IPS-18a (cell line): ENCODE measurements at regions not wholly inside any gene's neighbourhood (a gene's known extent, or its start where the extent isn't known, plus 50 kb on each side); places are given as distances from the start of the nearest gene placed in this dataset.

Source experiments
- H3K27ac ChIP-seq: one replicate; pipeline ENCODE4 v1.5.1; 2013; ENCODE audit warnings: low read length
- H3K27me3 ChIP-seq: one replicate; pipeline ENCODE4 v1.6.1; 2013; ENCODE audit warnings: mild to moderate bottlenecking, low read length; ENCODE audit not compliant: control insufficient read depth, insufficient read depth
- H3K36me3 ChIP-seq: one replicate; pipeline ENCODE4 v1.6.1; 2013; ENCODE audit warnings: low read depth, low read length; ENCODE audit not compliant: control insufficient read depth
- H3K4me1 ChIP-seq: one replicate; pipeline ENCODE4 v1.6.1; 2013; ENCODE audit warnings: low read depth, low read length; ENCODE audit not compliant: control insufficient read depth
- H3K4me3 ChIP-seq: one replicate; pipeline ENCODE4 v1.5.1; 2013; ENCODE audit warnings: low read length
- H3K9ac ChIP-seq: one replicate; pipeline ENCODE4 v1.6.1; 2013; ENCODE audit warnings: mild to moderate bottlenecking, low read length, moderate library complexity
- H3K9me3 ChIP-seq: one replicate; pipeline ENCODE4 v1.6.1; 2013; ENCODE audit warnings: low read depth, low read length; ENCODE audit not compliant: control insufficient read depth

DNA sequence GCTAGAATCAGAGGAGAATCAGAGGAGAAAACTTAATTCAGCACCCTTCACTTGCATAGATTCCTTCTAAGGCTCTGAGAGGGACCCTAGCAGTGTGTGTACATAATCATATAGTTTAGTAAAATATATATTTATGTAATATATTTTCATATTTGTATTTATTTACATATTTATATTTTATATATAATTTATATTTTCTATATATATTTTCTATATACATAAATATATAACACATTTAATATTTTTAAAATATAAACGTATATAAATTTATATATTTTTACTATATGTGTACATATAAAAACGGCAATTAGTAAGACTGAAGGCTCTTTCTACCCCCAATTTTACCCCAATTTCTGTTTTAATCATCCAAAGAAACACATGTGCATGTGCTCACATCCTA, 80.3 kb downstream of the NXPE2 start:
- Histone ChIP-seq H3K27ac (no peak overlapping the region), H3K27me3 (no peaks in the 10 kb centered on the region), H3K4me3 (no peak overlapping the region), H3K4me1 (no peaks in the 10 kb centered on the region), H3K9me3 (no peaks in the 10 kb centered on the region), H3K36me3 (no peaks in the 10 kb centered on the region), H3K9ac (no peak overlapping the region)

DNA sequence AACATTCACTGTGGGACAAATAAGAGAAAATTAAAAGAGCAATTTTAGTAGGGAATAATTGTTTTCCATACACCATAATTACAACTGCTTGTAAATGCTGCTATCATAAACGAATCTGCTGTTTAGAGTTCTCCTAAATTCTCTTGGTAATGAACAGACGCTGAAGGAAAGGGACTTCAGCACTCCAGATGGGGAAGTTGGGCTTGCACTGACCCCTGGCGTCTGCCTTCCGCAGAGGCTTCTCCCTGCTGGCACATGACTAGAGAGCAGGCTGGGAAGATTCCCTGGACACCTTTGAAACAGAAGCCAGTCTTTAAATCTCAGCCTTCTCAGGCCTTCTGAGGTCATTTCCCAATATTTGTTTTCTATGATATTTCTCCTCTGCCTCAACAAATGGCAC, 84.1 kb downstream of the NXPE2 start:
- Histone ChIP-seq H3K9ac (no peak overlapping the region), H3K27me3 (no peaks in the 10 kb centered on the region), H3K36me3 (no peaks in the 10 kb centered on the region), H3K27ac (no peak overlapping the region), H3K4me3 (no peak overlapping the region), H3K9me3 (no peaks in the 10 kb centered on the region), H3K4me1 (no peaks in the 10 kb centered on the region)

- Histone ChIP-seq H3K9me3 (no peaks in the 10 kb centered on the region), H3K4me1 (no peaks in the 10 kb centered on the region), H3K36me3 (no peaks in the 10 kb centered on the region), H3K4me3 (no peak overlapping the region), H3K27ac (no peak overlapping the region), H3K27me3 (no peaks in the 10 kb centered on the region), H3K9ac (no peak overlapping the region)
These were observed 86.2 kb downstream of the NXPE2 start for GRCh38 chr11:114764563-114764962.

- Histone ChIP-seq H3K4me1 (peaks cover 13% of the 10 kb centered on the region), H3K36me3 (no peaks in the 10 kb centered on the region), H3K9ac (no peak overlapping the region), H3K9me3 (no peaks in the 10 kb centered on the region), H3K4me3 (no peak overlapping the region), H3K27ac (no peak overlapping the region), H3K27me3 (peaks cover 22% of the 10 kb centered on the region)
These were observed 92.8 kb downstream of the NXPE2 start for GRCh38 chr11:114771172-114771571.

GRCh38 chr11:114773541-114774338, 95.4 kb downstream of the NXPE2 start:
- Histone ChIP-seq H3K36me3 (no peaks in the 10 kb centered on the region), H3K27ac (no peak overlapping the region), H3K27me3 (peaks cover 22% of the 10 kb centered on the region), H3K9ac (no peak overlapping the region), H3K9me3 (no peaks in the 10 kb centered on the region), H3K4me3 (peak overlapping the region; percentile 7), H3K4me1 (peaks cover 13% of the 10 kb centered on the region)

GRCh38 chr11:114774599-114775361, 96.5 kb downstream of the NXPE2 start:
- Histone ChIP-seq H3K27ac (no peak overlapping the region), H3K9ac (no peak overlapping the region), H3K9me3 (no peaks in the 10 kb centered on the region), H3K4me1 (peaks cover 13% of the 10 kb centered on the region), H3K36me3 (no peaks in the 10 kb centered on the region), H3K4me3 (no peak overlapping the region), H3K27me3 (peaks cover 22% of the 10 kb centered on the region)

- Histone ChIP-seq H3K9ac (no peak overlapping the region), H3K4me1 (peaks cover 13% of the 10 kb centered on the region), H3K36me3 (no peaks in the 10 kb centered on the region), H3K27me3 (peaks cover 22% of the 10 kb centered on the region), H3K9me3 (no peaks in the 10 kb centered on the region), H3K27ac (no peak overlapping the region), H3K4me3 (no peak overlapping the region)
These were observed 97.7 kb downstream of the NXPE2 start for GRCh38 chr11:114775875-114776621.

GRCh38 chr11:114776956-114777355, 98.6 kb downstream of the NXPE2 start:
- Histone ChIP-seq H3K4me3 (no peak overlapping the region), H3K4me1 (peaks cover 13% of the 10 kb centered on the region), H3K36me3 (no peaks in the 10 kb centered on the region), H3K27me3 (peaks cover 22% of the 10 kb centered on the region), H3K9ac (no peak overlapping the region), H3K27ac (no peak overlapping the region), H3K9me3 (no peaks in the 10 kb centered on the region)

GRCh38 chr11:114779189-114779588, 100.9 kb downstream of the NXPE2 start:
- H3K9me3 ChIP-seq, result no peaks in the 10 kb centered on the region
- no peaks in the 10 kb centered on the region for H3K36me3 ChIP-seq
- peaks cover 3% of the 10 kb centered on the region for H3K4me1 ChIP-seq
- no peak overlapping the region for H3K4me3 ChIP-seq
- no peak overlapping the region for H3K9ac ChIP-seq
- H3K27me3 ChIP-seq, result peaks cover 8% of the 10 kb centered on the region
- H3K27ac ChIP-seq, result no peak overlapping the region

DNA sequence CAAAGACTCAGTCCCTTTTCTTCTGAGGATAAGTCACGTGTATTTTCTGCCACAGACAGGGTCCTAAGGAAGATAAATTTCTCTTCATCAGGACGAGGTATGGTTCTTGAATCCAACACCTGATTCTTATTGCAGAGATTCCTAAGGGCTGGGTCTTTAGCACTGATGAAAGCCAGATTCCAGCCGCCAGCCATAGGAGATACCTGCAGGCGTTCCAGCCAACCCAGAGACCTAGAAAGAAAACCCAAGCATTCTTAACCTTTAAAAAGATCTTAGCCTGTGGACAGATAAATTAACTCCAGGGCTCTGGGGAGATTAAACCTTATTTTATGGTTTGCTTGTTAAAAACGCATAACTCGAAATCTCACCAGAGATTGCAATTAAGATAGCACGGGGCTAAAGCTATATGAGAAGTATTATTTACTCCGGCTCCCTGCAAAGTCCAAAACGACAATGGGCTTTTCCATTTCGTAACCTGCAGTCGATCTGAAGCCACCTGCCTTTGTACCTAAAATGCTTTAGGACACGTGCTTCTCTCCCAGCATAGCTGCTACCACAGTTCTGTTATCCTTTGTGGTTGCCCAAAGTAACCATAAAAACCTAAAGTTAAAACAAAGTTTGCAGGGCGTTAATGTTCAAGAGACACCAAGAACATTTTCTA, 104.5 kb downstream of the NXPE2 start:
- Histone ChIP-seq H3K4me3 (no peak overlapping the region), H3K27ac (no peak overlapping the region), H3K4me1 (no peaks in the 10 kb centered on the region), H3K36me3 (no peaks in the 10 kb centered on the region), H3K9me3 (no peaks in the 10 kb centered on the region), H3K9ac (no peak overlapping the region), H3K27me3 (no peaks in the 10 kb centered on the region)

DNA sequence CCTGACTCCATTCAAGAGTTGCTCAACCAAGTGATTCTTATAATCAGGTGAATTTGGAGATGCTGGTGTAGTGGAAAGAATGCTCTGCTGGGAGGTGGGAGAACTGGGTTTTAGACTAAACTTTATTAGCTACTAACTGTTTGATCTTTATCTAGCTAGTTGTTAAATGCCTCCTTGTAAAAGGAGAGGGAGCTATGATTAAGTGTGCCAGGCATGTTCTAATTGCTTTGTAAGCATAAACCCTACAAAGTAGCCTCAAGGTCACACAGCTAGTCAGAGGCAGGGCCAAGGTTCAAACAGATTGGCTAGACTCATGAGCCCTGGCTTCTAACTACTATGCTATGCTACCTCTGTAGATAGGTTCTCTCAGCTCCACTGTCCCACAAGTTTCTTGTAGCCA, 105.5 kb downstream of the NXPE2 start:
- Histone ChIP-seq H3K4me1 (no peaks in the 10 kb centered on the region), H3K36me3 (no peaks in the 10 kb centered on the region), H3K9ac (no peak overlapping the region), H3K9me3 (no peaks in the 10 kb centered on the region), H3K4me3 (no peak overlapping the region), H3K27ac (no peak overlapping the region), H3K27me3 (no peaks in the 10 kb centered on the region)
